ENCODE measurements at regions not wholly inside any gene's neighbourhood (a gene's known extent, or its start where the extent isn't known, plus 50 kb on each side); places are given as distances from the start of the nearest gene placed in this dataset.

DNA sequence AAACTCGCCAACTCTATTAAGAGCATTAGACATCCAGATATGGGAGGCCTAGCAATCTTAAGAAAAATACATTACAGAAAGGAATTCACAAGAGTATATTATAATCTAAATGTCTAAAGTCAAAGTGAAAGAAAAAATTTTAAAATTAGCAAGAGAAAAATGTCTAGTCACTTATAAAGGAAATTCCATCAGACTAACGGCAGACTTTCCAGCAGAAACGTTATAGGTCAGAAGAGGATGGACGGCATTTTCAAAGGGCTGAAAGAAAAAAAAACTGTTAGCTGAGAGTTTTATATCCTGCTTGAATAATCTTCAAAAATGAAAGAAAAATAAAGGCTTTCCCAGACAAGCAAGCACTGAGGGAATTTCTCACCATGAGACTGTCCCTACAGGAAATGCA is 269.0 kb downstream of the HDGFL1 start:
- Mint-ChIP-seq H3K9me3 (peaks cover 16% of the 10 kb centered on the region), H3K27me3 (ENCODE audit: insufficient read depth) (no peaks in the 10 kb centered on the region), H3K27ac (no peak overlapping the region), H3K36me3 (ENCODE audit: low read depth) (no peaks in the 10 kb centered on the region), H3K4me1 (ENCODE audit: low read depth) (no peaks in the 10 kb centered on the region), H3K4me3 (no peak overlapping the region)
- intact Hi-C loops (cut with micrococcal nuclease) = no loop called here
- no peak for DNase-seq (ENCODE audit: low spot score)

DNA sequence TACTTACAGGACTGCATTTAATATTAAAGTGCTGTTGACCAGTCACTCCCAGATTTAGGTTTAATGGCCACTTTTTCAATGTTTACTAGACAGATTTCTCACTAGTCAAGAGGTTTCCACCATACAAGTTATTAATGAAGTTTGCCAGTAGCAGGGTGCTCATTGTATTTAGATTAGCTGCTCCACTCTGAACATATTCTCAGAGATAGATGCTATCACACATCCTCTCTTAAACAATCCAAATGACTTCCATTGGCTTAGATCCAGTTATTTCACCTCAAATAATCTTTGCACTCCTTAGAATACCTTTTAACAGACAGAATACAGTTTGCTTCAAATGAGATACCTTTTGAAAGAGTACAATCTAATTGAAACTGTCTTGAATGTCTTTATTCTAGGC is 276.1 kb downstream of the HDGFL1 start:
- Mint-ChIP-seq H3K27me3 (ENCODE audit: insufficient read depth) (no peaks in the 10 kb centered on the region), H3K36me3 (ENCODE audit: low read depth) (no peaks in the 10 kb centered on the region), H3K4me3 (no peak overlapping the region), H3K27ac (no peak overlapping the region), H3K4me1 (ENCODE audit: low read depth) (no peaks in the 10 kb centered on the region), H3K9me3 (no peaks in the 10 kb centered on the region)
- intact Hi-C loops (cut with micrococcal nuclease) = no loop called here
- DNase-seq (ENCODE audit: low spot score) = no peak

DNA sequence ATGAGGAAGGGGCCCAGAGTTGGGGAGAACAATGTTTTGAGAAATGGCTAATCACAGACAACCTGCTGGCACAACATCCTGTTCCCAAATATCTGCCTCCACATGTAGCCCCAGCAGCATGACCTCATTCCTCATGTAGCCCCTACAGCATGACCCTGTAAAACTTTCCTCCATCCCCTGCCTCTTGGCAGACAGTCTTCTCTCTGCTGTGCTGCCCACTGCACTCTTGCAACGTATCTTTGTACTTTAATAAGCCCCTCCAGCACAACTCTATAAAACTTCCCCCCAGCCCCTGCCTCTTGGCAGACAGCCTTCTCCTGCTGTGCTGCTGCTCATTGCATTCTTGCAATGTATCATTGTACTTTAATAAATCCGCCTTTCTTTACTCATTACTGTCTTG is 278.8 kb downstream of the HDGFL1 start:
- H3K4me3 Mint-ChIP-seq = no peak overlapping the region
- no peaks in the 10 kb centered on the region for H3K9me3 Mint-ChIP-seq
- H3K36me3 Mint-ChIP-seq (ENCODE audit: low read depth) = no peaks in the 10 kb centered on the region
- no peaks in the 10 kb centered on the region for H3K27me3 Mint-ChIP-seq (ENCODE audit: insufficient read depth)
- H3K4me1 Mint-ChIP-seq (ENCODE audit: low read depth) = no peaks in the 10 kb centered on the region
- no peak overlapping the region for H3K27ac Mint-ChIP-seq
- intact Hi-C loops (cut with micrococcal nuclease) = no loop called here
- DNase-seq (ENCODE audit: low spot score) = no peak

DNA sequence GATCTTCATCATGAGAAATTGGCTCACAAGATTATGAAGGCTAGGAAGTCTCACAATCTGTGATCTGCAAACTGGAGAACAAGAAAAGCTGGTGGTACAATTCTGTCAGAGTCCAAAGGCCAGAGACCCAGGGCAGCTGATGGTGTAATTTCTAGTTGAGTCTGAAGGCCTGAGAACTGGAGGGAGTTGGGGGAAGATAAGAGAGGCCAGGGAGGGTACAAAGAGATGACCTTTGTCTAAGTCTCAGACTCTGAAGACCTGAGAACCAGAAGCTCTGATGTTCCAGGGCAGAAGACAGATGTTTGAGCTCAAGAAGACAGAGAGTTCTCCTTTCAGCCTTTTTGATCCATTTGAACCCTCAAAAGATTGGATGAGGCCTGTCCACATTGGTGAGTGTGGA is 280.6 kb downstream of the HDGFL1 start:
- Mint-ChIP-seq H3K4me3 (no peak overlapping the region), H3K36me3 (ENCODE audit: low read depth) (no peaks in the 10 kb centered on the region), H3K27ac (no peak overlapping the region), H3K27me3 (ENCODE audit: insufficient read depth) (no peaks in the 10 kb centered on the region), H3K9me3 (no peaks in the 10 kb centered on the region), H3K4me1 (ENCODE audit: low read depth) (no peaks in the 10 kb centered on the region)
- intact Hi-C loops (cut with micrococcal nuclease) = no loop called here
- DNase-seq (ENCODE audit: low spot score) = no peak

DNA sequence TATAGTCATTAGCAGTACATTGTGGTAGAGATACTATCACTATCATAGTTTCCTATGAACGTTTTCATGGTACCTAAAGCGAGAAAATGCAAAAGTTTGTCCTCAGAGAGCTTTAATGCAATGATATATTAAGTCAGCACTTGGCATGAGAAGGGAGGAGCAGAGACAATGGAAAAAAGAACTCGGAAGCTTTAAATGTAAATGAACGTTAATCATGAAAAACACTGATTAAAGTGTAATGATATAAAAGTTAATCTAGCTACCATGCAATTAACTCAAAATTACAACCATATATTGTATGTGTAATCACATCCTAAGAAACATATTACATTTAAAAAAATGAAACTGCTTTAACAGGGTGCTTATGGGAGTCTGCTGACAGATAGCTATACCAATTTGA is 282.7 kb downstream of the HDGFL1 start:
- Mint-ChIP-seq H3K4me1 (ENCODE audit: low read depth) (no peaks in the 10 kb centered on the region), H3K36me3 (ENCODE audit: low read depth) (no peaks in the 10 kb centered on the region), H3K4me3 (no peak overlapping the region), H3K9me3 (no peaks in the 10 kb centered on the region), H3K27ac (no peak overlapping the region), H3K27me3 (ENCODE audit: insufficient read depth) (no peaks in the 10 kb centered on the region)
- DNase-seq (ENCODE audit: low spot score) = no peak
- intact Hi-C loops (cut with micrococcal nuclease) = no loop called here

- no peak for DNase-seq (ENCODE audit: low spot score)
- no peaks in the 10 kb centered on the region for H3K27me3 Mint-ChIP-seq (ENCODE audit: insufficient read depth)
- H3K36me3 Mint-ChIP-seq (ENCODE audit: low read depth) = no peaks in the 10 kb centered on the region
- intact Hi-C loops (cut with micrococcal nuclease) = no loop called here
- H3K4me3 Mint-ChIP-seq = no peak overlapping the region
- peaks cover 5% of the 10 kb centered on the region for H3K9me3 Mint-ChIP-seq
- no peaks in the 10 kb centered on the region for H3K4me1 Mint-ChIP-seq (ENCODE audit: low read depth)
- no peak overlapping the region for H3K27ac Mint-ChIP-seq
These were observed 304.3 kb downstream of the HDGFL1 start for GRCh38 chr6:22873513-22874136.

DNA sequence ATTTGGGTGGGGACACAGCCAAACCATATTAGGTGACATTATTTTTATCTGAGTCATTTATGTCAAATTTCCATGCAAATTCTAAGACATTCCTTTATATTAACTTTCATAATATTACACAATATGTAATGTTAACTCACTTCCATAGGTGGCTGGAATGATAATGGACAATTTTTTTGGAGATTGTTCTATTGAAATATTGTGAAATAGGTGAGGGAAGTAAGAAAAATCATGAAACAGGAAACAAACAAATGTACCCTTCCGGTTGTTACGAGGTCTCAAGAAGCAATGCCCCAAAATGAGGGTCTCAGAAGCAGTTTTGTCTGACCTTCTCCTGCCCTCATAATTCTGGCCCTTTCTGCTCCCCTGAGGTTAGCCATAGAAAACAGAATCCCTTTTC is 306.5 kb downstream of the HDGFL1 start:
- Mint-ChIP-seq H3K27me3 (ENCODE audit: insufficient read depth) (no peaks in the 10 kb centered on the region), H3K27ac (no peak overlapping the region), H3K9me3 (peaks cover 5% of the 10 kb centered on the region), H3K36me3 (ENCODE audit: low read depth) (no peaks in the 10 kb centered on the region), H3K4me1 (ENCODE audit: low read depth) (no peaks in the 10 kb centered on the region), H3K4me3 (no peak overlapping the region)
- intact Hi-C loops (cut with micrococcal nuclease) = no loop called here
- DNase-seq (ENCODE audit: low spot score) = no peak

DNA sequence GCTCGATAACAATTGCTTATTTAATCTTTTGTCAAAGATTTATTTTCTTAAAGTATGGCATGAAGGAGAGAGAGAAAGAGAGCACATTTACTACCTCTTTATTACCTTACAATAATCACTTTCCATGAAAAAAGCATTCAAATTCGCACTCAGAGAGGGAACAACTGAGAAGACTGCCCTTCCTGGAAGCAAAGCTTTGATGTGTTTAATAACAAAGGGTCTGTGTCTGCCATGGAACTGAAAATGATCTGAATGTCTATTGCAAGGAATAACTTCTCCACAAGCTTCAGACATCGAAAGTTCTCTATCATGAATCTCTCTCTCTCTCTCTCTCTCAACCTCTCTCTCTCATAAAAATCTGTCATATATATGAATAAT is 308.9 kb downstream of the HDGFL1 start:
- Mint-ChIP-seq H3K9me3 (no peaks in the 10 kb centered on the region), H3K36me3 (ENCODE audit: low read depth) (no peaks in the 10 kb centered on the region), H3K27ac (no peak overlapping the region), H3K4me1 (ENCODE audit: low read depth) (no peaks in the 10 kb centered on the region), H3K4me3 (no peak overlapping the region), H3K27me3 (ENCODE audit: insufficient read depth) (no peaks in the 10 kb centered on the region)
- intact Hi-C loops (cut with micrococcal nuclease) = no loop called here
- DNase-seq (ENCODE audit: low spot score) = no peak

GRCh38 chr6:22878706-22879105 is 309.3 kb downstream of the HDGFL1 start:
- no peaks in the 10 kb centered on the region for H3K9me3 Mint-ChIP-seq

DNA sequence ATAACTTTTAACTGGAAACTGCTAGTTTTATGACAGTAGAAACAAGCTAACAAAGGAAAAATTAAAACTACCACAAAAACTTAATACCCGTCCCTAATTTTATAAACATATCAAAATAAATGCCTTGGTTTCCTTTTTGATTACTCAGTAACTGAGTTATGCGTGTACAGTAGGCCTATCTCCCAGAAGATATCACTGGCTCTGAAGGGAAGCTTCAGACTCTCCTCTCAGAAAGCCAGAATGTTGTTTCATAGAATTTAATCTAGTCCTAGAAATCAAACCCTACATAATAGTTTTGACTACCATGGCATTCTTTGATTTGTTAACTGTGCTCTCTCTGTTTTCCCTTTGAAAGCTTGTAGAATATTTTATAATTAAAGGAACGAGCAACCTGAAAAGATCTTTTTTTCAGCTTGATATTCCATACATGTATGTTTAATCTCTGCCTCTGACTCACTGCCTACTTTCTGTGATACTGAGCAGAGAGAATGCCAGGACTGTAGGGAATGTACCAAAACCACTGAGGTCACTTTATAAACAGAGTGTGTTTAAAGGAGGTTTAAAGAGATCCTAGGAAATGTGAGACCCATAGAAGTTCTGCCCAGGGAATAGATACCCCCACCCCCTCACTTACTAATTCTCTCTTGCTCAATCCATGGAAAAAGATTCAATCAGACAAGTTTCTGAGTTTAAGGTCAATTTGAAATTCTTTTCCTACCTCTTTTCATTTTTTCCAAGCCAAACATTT is 311.5 kb downstream of the HDGFL1 start:
- no peak overlapping the region for H3K27ac Mint-ChIP-seq
- H3K9me3 Mint-ChIP-seq = no peaks in the 10 kb centered on the region
- no peaks in the 10 kb centered on the region for H3K27me3 Mint-ChIP-seq (ENCODE audit: insufficient read depth)
- intact Hi-C loops (cut with micrococcal nuclease) = no loop called here
- no peaks in the 10 kb centered on the region for H3K36me3 Mint-ChIP-seq (ENCODE audit: low read depth)
- no peak for DNase-seq (ENCODE audit: low spot score)
- H3K4me3 Mint-ChIP-seq = no peak overlapping the region
- no peaks in the 10 kb centered on the region for H3K4me1 Mint-ChIP-seq (ENCODE audit: low read depth)

More at GRCh38 chr6:22878706-22879105, 309.3 kb downstream of the HDGFL1 start:
- DNase-seq (ENCODE audit: low spot score) = no peak
- Mint-ChIP-seq H3K27me3 (ENCODE audit: insufficient read depth) (no peaks in the 10 kb centered on the region), H3K36me3 (ENCODE audit: low read depth) (no peaks in the 10 kb centered on the region), H3K4me3 (no peak overlapping the region), H3K27ac (no peak overlapping the region), H3K4me1 (ENCODE audit: low read depth) (no peaks in the 10 kb centered on the region)
- intact Hi-C loops (cut with micrococcal nuclease) = no loop called here

- intact Hi-C loops (cut with micrococcal nuclease) = no loop called here
- H3K4me3 Mint-ChIP-seq = no peak overlapping the region
These were observed 313.2 kb downstream of the HDGFL1 start for GRCh38 chr6:22882581-22882980.

DNA sequence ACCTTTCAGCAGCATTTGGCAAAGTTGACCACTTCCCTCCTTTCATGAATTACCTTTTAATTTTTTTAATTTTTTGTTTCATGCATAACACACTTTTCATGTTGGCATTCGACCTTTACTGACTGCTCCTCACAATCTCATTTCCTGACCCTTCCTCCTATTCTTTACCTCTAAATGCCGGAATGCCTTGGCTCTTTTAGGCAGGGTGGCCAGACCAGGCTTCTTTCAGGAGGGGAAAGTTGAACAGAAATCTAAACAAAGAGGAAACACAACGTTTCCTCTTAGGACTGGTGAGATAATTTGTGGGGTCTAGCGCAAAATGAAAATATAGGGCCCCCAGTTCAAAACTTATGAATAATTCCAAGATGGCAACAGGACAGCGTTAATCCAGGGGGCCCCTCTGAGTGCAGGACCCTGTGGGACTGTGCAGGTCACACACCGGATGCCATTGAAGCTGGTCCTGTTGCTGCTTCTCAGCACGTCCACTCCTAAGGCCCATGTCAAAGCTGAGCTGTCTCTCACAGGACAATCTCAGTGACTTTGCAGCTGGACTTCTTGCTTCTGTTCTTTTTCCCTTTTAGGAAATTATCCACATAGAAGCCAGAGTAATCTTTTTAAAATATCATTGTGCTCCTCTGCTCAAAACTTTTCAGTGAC is 313.8 kb downstream of the HDGFL1 start:
- Mint-ChIP-seq H3K36me3 (ENCODE audit: low read depth) (no peaks in the 10 kb centered on the region), H3K27ac (no peak overlapping the region), H3K27me3 (ENCODE audit: insufficient read depth) (no peaks in the 10 kb centered on the region), H3K9me3 (no peaks in the 10 kb centered on the region), H3K4me1 (ENCODE audit: low read depth) (no peaks in the 10 kb centered on the region), H3K4me3 (no peak overlapping the region)
- intact Hi-C loops (cut with micrococcal nuclease) = no loop called here
- DNase-seq (ENCODE audit: low spot score) = no peak

More at GRCh38 chr6:22882581-22882980, 313.2 kb downstream of the HDGFL1 start:
- Mint-ChIP-seq H3K9me3 (no peaks in the 10 kb centered on the region), H3K27ac (no peak overlapping the region), H3K36me3 (ENCODE audit: low read depth) (no peaks in the 10 kb centered on the region), H3K27me3 (ENCODE audit: insufficient read depth) (no peaks in the 10 kb centered on the region), H3K4me1 (ENCODE audit: low read depth) (no peaks in the 10 kb centered on the region)
- no peak for DNase-seq (ENCODE audit: low spot score)

GRCh38 chr6:22884456-22884855 is 315.1 kb downstream of the HDGFL1 start:
- intact Hi-C loops (cut with micrococcal nuclease) = no loop called here

More at GRCh38 chr6:22884456-22884855, 315.1 kb downstream of the HDGFL1 start:
- no peaks in the 10 kb centered on the region for H3K27me3 Mint-ChIP-seq (ENCODE audit: insufficient read depth)
- no peaks in the 10 kb centered on the region for H3K36me3 Mint-ChIP-seq (ENCODE audit: low read depth)
- H3K4me3 Mint-ChIP-seq = no peak overlapping the region
- H3K27ac Mint-ChIP-seq = no peak overlapping the region
- no peaks in the 10 kb centered on the region for H3K9me3 Mint-ChIP-seq
- no peaks in the 10 kb centered on the region for H3K4me1 Mint-ChIP-seq (ENCODE audit: low read depth)
- DNase-seq (ENCODE audit: low spot score) = no peak

All from activated T-helper 1 cell treated with anti-CD3 and anti-CD28 coated beads, Interleukin-12 subunit alpha, Interleukin-12 subunit beta, Interleukin-2, Interleukin-4 antibody, amounts not matched to agents 30 ng/mL and 10 ng/mL and 1 ng/mL, durations not matched to agents 14 hours and 24 hours and 36 hours (primary cell).